NCI-H526 treated with DMSO at 0.1 percent for 48 hours (cell line): ENCODE measurements at regions not wholly inside any gene's neighbourhood (a gene's known extent, or its start where the extent isn't known, plus 50 kb on each side); places are given as distances from the start of the nearest gene placed in this dataset.
"Not testable (repeated sequence)": the region's sequence is repeated elsewhere in the genome, so short reads cannot be mapped to it uniquely, and the experiment has no call there.

Experiments used
- DNase-seq: peaks from one replicate; lab custom pipeline; 2025; lab: John Stamatoyannopoulos, UW

DNA sequence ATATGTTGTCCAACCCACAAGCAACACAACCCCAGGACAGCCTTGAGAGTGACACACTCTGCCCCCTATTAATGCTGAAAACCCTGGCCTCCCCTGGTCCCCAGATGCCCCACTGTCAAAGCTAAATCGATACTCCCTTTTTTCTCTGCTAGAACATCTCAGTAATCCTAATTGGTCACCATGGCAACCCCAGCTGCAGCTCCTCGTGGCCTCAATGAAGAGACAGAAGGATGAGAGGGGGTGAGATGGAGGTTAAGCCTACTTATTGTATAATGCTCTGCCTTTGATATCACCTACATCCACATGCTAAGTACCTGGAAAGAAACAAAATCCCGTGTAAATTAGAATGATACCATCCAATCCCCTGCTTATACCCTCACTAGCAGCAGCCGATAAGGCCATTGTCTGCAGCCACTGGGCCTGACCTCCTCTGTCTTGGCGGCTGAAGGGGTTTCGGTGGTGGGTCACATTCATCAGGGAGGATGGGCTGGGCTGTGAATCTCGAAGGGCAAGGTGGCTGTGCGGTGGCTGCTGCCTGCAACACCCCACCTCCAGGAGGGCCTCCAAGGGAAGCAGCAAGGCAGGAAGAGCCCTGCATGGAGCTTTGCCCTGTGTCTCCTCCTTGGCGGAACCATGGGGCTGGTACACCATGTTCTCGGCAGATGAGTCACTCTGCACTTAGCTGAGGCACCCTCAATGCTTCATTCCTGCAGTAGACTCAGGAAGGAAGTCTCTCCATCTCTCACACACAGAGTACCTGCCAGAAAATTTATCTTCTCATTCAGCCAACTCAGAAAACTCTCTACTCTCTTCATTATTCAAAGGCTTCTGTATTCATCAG, 399.5 kb downstream of the BUD13 start:
- DNase-seq: no peak

DNA sequence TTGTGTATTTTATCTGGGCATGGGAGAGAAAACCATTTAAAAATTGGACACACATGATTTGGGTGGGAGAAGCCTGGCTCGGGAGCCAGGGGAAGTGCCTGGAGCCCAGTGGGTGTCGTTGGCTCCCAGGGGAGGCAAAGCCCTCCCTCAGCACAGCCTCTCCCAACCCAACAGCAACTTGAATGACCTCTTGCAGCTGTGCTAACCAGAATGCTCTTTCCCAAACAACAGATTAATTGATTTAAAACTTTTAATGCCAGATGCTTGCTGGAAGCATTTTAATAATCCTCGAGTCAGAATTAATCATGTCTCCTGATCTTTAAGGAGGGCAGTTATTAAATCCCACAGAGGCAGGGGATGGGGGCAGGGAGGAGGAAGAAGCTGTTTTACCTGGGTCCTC, 401.6 kb downstream of the BUD13 start:
- DNase-seq: no peak

DNA sequence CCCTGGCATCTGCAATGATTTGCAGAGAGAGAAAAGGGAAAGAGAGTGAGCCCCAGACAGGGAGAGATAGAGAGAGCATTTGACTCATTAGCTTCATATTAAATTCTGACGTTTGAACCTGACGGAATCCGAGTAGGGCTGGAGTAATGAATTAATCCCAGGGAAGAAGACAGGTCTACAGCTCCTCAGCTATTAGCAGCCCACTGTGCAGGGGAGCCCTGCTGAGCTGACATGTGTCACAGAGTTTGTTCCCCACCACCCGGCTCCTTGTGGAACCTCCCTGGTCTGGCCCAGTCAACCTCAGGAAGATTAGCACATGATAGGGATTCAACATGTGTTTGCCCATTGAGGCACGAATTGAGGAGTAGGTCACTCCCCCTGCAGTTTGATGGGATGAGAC, 404.0 kb downstream of the BUD13 start:
- no peak for DNase-seq

DNA sequence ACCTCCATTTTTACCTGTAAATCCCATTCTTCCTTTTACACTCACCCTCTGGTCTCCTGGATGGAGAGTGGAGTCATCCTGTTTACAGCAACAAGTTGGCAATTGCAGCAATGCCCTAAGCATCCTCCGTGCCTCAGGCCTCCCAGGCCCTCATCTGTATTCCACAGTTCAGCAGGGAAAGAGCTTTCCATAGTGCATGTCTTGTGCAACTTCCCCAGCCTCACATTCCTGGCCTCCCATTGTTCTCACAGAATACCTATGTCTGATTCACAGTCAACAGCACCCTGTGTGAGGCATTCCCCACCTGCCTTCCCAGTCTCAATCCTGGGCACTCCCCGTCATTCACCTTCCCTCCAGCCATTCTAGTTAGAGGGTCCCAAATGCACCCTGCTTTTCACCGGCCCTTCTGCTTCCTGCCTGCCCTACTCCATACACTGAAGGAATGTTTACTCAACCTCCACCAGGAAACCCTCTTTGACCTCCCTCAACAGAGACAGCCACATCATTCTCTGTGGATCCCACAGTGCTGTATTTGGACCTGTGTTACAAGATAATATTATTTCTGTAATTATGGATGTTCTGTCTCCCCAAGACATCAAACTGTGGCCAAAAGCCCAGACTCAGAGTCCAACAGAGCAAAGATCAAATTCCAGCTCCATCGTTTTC, 405.7 kb downstream of the BUD13 start:
- no peak for DNase-seq

DNA sequence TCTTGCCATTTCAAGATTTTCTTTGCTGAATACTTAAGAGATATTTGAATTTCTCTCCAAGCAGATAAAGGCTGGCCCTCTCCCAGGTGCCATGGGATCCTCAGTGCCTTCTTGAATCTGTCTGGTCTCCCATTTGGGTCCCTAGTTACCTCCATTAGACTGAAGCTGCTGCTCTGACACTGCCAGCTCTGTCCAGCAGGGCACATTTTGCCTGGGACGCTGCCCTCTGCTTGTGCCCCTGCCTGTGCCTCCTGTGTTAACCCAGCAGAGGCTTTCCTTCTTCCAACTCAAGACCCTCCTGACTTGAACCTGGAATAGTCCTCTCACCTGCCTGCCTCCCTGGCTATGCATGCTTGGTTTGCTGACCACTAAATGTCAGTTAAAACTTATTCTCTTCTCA, 406.3 kb downstream of the BUD13 start:
- DNase-seq: no peak

DNA sequence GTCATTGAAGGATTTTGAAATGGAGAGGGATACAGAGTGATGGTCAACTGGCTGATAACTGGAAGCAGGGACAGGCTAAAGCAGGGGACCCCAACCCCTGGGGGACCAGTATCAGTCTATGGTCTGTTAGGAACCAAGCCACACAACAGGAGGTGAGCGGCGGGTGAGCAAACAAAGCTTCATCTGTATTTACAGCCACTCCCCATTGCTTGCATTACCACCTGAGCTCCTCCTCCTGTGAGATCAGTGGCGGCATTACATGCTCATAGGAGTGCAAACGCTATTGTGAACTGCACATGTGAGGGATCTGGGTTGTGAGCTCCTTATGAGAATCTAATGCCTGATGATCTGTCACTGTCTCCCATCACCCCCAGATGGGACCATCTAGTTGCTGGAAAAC, 407.9 kb downstream of the BUD13 start:
- DNase-seq: not testable (repeated sequence)

DNA sequence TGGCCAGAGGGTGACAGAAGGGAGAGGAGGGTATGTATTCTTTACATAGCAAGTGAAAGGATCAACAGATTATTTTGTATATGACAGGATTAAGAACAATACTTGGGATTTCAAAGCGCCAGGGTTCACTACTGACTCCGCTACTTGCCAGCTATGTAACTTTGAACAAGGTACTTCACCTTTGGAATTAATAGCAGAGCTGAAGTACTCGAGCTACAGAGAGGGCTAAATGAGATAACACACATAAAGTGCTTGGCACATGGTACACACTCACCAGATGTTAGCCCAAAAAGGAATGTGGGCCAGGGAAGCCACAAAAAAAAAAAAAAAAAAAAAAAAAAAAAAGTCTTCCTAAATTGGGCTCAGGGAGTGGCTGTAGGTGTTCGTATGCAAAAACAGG, 408.4 kb downstream of the BUD13 start:
- no peak for DNase-seq

DNA sequence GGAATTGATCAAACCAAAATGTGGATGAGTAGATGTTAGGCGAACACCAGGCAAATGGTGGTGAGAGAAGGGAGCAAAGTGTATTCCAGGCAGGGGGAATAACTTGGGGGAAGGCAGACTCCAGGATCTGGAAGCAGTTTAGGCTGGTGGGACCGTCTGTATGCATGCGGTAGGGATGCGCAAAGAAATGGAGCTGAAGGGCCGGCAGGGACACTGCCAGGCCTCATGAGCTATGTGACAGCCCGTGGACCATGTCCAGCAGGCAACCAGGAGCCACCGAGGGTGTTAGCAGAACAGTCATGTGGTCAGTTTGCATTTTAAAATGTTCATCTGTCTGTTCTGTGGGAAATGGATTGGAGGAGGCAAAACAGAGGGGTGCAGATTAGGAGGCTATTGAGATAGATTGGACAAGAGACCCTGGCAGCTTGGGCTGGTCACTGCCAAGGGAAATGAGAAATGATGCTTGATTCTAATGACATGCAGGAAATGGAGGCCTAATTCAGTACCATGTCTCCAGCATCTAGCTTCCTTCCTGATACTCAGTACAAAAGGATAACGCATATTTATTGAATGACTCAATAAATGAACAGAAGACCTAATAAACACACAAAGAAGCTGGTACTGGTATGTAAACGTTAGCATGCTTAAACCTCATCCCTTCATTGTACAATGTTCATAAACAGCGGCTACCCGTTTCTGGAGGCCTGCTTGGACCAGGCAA, 412.4 kb downstream of the BUD13 start:
- no peak for DNase-seq

DNA sequence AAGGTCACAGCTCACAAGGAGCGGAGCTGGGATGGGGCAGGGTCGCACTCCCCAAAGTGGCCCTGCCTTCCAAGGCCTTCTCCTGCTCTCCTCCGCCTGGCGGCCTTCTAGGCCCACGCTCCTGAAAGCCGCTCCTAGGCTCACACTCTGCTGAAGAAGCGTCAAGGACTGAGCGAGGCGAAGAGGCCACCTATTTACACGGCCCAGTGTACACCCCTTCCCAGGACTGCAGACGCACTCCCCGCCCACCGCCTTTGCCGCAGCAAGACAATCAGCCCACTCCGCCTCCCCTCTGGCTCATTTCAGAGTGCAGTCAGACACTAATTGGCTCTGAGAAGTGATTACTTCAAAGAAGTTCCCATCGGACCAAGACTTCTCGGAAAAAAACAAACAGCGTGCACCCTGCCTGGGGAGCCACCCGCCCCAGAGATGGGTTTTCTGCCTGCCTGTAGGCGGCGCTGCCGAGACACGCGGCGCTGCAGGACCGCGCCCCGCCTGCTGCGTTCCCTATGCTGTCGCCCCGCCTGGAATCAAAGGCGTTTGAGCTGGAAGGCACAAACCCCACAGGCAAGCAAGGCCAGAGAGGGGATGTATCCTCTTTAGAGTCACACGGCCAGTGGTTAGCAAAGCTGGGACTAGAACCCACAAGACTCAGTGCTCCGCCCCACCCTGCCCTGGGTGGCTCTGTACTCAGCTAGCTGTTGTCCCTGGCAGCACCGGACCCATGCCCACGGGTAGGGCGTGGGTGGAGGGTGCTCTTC, 414.8 kb downstream of the BUD13 start:
- DNase-seq: peak; percentile 36

DNA sequence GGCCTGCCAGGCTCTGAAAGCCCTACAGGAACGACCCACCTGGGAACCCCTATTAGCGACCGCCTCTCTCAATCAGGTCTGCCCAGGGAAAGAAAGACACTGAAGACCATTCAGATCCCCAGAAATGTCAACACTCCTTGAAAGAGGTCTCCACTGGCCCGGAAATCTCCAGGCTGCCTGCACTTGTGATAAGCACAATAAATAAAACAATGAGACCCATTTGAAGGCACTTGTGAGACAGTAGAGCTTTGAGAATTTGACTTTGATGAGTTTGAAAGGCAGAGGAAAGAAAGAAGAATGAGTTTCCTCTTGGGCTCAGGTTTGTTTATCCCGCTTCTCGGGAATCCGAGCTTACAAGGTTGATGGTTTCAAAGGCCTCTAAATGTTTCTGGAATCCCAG, 416.3 kb downstream of the BUD13 start:
- no peak for DNase-seq

DNA sequence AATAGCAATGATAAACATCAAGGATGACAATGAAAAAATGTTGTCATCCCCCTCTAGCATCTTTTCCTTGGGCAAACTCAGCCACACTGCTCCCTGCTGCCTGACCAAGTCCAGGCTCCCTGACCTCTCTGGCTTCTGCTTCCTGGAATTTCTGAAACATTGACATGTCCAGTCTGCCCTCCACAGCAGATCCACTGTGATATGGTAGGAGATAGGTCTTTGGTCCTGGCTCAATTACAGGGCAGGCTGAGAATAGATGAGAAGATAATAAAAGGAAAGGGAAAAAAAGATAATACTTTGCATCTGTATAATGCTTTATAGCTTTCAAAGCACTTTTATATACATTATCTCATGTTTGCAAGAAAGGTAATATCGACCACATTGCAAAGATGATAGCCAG, 417.7 kb downstream of the BUD13 start:
- no peak for DNase-seq

DNA sequence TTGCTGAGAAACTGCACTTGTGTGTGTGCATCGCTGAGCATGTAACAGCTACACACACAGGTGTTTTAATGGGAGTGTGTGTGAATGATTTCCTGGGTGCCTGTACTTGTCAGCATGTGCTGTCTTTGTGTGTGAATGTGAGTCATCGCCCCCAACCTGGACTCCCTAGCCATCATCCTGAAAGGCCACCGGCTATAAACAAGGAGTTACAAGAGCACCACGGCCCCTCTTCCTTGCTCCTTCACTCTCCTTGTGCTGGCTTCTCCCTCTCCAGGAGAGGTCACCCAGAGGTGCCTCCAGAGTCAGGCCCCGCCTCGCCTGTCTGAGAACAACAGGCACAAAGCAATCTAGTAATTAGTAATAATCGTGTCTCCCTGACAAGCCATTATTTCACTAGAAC, 419.2 kb downstream of the BUD13 start:
- DNase-seq: no peak

DNA sequence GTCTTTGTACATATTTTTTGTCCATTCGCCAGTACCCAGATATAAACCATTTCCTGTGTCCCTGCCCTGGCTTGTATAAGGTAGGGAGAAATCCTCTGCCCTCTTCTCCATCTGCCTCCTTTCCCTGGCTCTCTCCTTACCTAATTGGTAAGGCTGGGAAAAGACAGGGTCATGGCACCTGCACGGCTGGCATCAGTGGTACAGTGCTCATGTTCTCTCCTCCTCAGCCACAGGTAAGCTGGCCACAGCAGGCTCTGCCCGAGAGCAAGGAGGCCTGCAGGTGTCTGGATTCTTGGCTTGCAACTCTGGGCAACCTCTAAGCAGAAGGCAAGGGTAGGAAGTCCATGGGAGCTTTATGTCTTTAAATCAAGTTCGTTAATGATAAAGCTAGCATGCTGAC, 419.9 kb downstream of the BUD13 start:
- DNase-seq: no peak

DNA sequence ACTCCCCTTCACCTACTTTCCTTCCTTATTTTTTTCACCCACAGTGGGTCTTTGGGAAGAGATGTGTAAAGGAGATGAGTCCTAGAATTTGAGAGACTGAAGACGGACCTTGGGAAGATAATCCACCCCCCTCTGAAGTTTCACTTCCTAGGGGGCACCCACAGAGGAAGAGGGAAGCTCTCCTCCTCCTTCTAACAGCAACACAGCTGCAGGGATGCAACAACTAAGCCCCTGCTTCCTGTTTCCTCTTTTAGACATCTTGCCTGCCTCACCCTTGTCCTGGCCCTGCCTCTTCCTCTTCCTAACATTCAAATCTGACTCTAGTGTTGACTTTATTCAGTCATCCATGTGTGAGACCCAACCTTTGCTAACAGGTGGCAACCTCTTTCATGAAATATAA, 424.6 kb downstream of the BUD13 start:
- DNase-seq: no peak

DNA sequence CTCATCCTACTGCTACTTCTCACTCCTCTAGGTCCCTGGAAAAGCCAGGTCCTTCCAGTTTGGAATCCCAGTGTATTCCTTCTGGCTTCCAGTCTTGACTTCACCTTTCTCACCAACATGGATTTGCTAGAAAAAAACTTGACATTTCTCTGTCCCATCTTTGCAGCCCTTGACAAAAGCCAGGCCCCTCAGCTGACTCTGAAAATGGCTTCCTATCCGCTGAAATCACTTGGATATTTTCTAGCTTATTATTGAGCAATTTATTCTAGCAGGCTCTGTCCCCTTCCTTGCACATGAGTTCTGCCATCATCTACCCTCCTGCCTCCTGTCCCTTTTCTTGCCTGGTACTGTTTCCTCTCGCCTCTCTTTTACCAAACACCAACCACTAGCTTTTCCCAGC, 427.2 kb downstream of the BUD13 start:
- DNase-seq: no peak

DNA sequence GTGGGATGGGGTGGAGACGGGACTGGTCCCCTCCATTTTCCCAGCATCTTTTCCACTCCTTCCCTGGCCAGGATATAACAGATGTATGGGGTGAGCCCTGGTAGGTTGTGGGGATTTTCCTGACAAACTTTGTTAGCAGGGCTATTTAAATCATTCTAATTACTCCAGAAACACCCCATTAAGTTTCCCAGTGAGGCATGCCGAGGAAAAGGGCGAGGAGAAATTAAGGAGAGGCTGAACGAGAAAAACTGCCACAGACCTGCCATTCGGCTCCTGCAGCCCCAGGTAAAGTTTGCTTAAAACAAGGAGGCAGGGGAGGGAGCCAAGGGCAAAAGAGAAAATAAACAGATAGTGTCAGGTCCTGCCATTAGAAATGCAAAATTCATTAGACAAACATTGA, 428.2 kb downstream of the BUD13 start:
- no peak for DNase-seq

DNA sequence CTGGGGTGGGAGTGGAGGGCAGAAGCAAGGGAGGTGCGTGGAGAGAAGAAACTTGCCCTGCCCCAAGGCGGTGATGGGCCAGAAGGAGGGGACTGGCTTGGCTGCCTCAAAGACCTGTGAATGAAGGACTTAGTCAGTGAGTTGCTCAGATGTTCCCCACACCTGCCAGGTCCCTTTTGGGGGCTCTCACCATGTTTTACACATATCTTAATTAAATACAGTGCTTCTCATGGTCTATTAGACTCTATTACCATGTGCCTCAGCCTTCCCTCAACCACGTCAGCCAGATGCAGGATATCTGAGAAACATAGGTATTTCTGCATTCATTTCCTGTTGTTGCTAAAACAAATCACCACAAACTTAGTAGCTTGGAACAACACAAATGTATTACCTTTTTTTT, 429.5 kb downstream of the BUD13 start:
- no peak for DNase-seq

DNA sequence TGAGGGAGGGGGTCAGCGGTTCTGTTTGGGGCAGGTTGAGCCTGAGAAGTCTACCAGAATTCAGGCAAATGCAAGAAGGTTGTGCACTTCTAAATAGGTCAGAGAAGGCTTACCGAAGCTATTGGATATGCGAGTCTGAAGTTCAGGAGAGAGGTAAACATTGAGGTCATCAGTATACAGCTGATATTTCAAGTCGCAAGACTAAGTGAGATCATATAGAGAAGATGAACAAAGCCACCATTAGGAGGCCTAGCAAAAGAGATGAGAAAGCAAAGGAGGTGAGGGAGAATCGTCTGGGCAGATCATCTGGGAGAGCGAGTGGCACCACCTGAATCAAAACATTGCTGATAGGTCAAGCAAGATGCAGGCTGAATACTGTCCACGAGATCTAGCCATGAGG, 430.6 kb downstream of the BUD13 start:
- no peak for DNase-seq

DNA sequence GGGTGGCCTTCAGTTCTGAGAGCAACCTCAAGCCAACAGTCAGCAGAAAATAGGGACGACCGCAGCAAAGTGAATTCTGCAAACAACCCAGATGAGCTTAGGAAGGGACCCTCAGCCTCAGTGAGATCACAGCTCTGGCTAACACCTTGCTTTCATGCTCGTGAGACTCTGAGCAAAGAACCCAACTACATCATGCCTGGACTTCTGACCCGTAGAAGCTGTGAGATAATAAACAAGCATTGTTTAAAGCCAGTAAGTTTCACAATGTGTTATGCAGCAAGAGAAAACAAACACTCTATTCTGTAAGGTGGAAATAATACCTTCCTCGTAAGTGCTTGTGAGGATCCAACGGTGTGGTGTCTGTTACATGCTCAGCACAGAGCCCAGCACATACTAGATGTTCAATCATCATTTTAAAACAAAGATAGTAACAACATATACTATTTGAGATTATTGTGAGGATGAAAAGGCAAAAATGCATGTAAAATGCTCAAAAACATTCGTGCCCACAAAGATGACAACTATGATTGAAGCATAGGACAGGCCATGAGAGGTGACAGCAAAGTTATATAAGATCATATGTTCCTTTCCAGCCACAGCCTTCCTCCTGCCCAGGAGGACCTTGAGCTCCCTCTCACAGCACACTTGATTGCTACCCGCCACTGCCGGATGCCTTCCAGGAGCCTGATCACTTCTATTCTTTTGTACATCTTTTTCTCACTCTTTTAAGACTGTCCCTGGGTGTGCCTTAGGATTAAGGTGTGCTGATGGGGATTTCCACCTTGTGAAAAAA, 433.3 kb downstream of the BUD13 start:
- DNase-seq: no peak

DNA sequence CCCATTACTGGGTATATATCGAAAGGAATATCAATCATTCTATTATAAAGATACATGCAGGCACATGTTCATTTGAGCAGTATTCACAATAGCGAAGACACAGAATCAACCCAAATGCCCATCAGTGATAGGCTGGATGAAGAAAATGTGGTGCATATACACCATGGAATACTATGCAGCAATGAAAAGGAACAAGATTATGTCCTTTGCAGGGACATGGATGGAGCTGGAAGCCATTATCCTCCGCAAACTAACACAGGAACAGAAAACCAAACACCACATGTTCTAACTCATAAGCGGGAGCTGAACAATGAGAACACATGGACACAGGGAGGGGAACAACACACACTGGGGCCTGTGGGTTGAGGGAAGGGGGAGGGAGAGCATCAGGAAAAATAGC, 434.3 kb downstream of the BUD13 start:
- DNase-seq: not testable (repeated sequence)

DNA sequence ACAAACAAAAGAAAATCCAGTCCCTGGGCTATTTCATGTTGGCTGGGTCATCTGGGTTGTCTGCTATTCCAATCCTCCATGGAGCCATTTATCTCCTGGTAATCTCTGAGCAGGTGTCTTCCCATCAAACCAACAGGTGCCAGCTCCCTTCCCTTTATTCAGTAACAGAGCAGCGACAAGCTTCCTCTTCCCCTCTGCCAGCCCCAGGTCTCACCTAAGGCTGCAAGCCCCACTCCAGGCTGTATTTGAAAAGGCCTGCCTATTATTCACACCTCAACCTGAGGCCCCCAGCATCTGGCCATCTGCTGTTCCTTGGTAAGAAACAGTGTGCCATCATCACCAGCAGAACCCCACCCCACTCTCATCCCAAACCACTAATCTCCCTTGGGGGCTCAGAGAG, 436.2 kb downstream of the BUD13 start:
- DNase-seq: no peak

DNA sequence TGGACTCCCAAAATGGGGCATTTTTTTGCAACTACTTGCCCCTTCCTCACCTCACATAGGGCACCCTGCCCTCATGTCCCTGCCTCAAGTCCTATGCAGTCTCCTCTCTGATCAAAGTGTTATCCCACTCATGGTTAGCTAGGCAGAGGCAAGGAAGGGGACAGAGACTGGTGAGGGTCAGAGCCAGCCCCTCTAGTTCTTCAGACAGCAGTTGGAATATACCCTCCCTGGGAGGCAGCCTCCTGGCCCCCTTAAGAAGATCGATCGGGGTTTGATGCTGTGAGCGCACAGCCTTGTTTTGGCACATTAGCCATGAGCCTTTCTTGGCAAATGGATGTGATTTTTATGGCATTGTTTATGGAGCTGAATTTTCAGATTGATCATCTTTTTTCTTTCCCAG, 436.9 kb downstream of the BUD13 start:
- no peak for DNase-seq
